Esophagus muscularis mucosa (tissue), 4 donors: ENCODE measurements at regions not wholly inside any gene's neighbourhood (a gene's known extent, or its start where the extent isn't known, plus 50 kb on each side); places are given as distances from the start of the nearest gene placed in this dataset.

Experiments
- DNase-seq: peaks from one replicate; pipeline ENCODE4 v3.0.0-alpha.2; 2017; ENCODE audit errors: extremely low spot score
- H3K27ac ChIP-seq, 4 donors: fragments of 200-600 bp; sonication (generic); replicated peaks in 1 of 4; 1 replicate in 3 of 4; 2 replicates in 1 of 4; pipeline ENCODE4 v1.5.1; 2016 to 2019; ENCODE audit warnings: mild to moderate bottlenecking in 1 of 4
- H3K27me3 ChIP-seq, 4 donors: fragments of 200-600 bp; sonication (generic); one replicate each; pipeline versions ENCODE4 v1.5.1 to v1.6.0; 2016 to 2019
- H3K36me3 ChIP-seq, 4 donors: fragments of 200-600 bp; sonication (generic); one replicate each; pipeline ENCODE4 v1.5.1; 2016 to 2019
- H3K4me1 ChIP-seq, 4 donors: fragments of 200-600 bp; sonication (generic); one replicate each; pipeline ENCODE4 v1.5.1; 2016 to 2019
- H3K4me3 ChIP-seq, 4 donors: fragments of 200-600 bp; sonication (generic); 1 replicate in 2 of 4; 2 replicates in 2 of 4; pipeline ENCODE4 v1.5.1; 2016 to 2019; ENCODE audit warnings: mild to moderate bottlenecking in 4 of 4, moderate library complexity in 1 of 4
- H3K9me3 ChIP-seq, 4 donors: fragments of 200-600 bp; sonication (generic); 1 replicate in 3 of 4; 2 replicates in 1 of 4; pipeline ENCODE4 v1.5.1; 2016 to 2019
- CTCF ChIP-seq, 3 experiments: fragments of 200-600 bp in 2 of 3; fragments of 450-650 bp in 1 of 3; sonication (generic) in 2 of 3; IDR thresholded peaks; one replicate each; pipeline ENCODE4 v1.5.1; 2017 to 2019; ENCODE audit warnings: antibody characterized with exemption in 3 of 3, mild to moderate bottlenecking in 2 of 3, moderate library complexity in 1 of 3
- EP300 ChIP-seq: sonication (generic); formaldehyde crosslinking; IDR thresholded peaks from one replicate; pipeline ENCODE4 v1.6.1; 2017; ENCODE audit warnings: antibody characterized with exemption
- POLR2A ChIP-seq: fragments of 450-650 bp; IDR thresholded peaks from one replicate; pipeline ENCODE4 v1.6.1; 2017; ENCODE audit warnings: antibody characterized with exemption, moderate library complexity, mild to moderate bottlenecking, low read depth
- POLR2AphosphoS5 ChIP-seq, 2 donors: sonication (generic); formaldehyde crosslinking; IDR thresholded peaks; one replicate each; pipeline ENCODE4 v1.6.1; 2017; ENCODE audit warnings: antibody characterized with exemption in 2 of 2
- WGBS: methylation state at CpG from one replicate; pipeline ENCODE4 v1.1.5; 2018; 5-methylcytosine and 5-hydroxymethylcytosine counted together
- intact Hi-C: fragments of 100-400 bp; cut with DNase I; formaldehyde crosslinking; loops from one replicate; pipeline ENCODE4 v1.15.1; 2023

DNA sequence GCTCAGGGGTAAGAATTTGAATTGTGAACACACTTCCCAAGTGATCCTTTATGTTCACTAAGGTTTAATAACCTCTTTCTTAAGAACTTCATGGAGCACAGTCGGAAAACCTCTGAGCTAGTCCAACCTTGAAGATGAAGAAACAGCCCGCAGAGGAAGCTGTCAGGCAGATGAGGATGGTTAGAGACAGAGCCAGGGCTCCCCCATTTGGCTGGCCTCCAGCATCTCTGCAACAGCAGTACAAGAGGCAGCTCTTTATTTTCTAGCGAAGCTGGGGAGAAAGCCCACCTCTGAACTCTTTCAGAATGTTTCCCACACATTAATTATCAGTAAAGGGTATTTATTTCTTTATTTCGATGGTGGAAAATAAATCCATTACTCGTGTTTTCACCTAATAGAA is 350.8 kb downstream of the DMRT2 start:
- Histone ChIP-seq H3K36me3 (no peaks in the 10 kb centered on the region), H3K27me3 (no peaks in the 10 kb centered on the region), H3K9me3 (no peaks in the 10 kb centered on the region), H3K4me1 (no peaks in the 10 kb centered on the region), H3K27ac (no peak overlapping the region), H3K4me3 (no peak overlapping the region)
- TF ChIP-seq POLR2AphosphoS5 (IDR thresholded peaks at IDR 0.05), result no peak
- TF ChIP-seq POLR2A, result no peak
- TF ChIP-seq CTCF (IDR thresholded peaks at IDR 0.05), result no peak
- TF ChIP-seq EP300, result no peak
- no peak for DNase-seq
- 27% methylated on average over 5 of the region's 5 CpGs for WGBS
- intact Hi-C loops, result no loop called here

GRCh38 chr9:1404940-1405339 is 354.8 kb downstream of the DMRT2 start:
- TF ChIP-seq POLR2A (no peak), EP300 (no peak), POLR2AphosphoS5 (IDR thresholded peaks at IDR 0.05) (no peak), CTCF (IDR thresholded peaks at IDR 0.05) (no peak)
- 73% methylated on average over 4 of the region's 4 CpGs for WGBS
- intact Hi-C loops, result no loop called here

GRCh38 chr9:1411826-1412225 is 361.7 kb downstream of the DMRT2 start:
- no peak overlapping the region for H3K27ac ChIP-seq
- DNase-seq, result no peak
- no peak overlapping the region for H3K4me3 ChIP-seq
- H3K9me3 ChIP-seq, result no peaks in the 10 kb centered on the region
- whole genome bisulfite sequencing, result 44% methylated on average over 2 of the region's 2 CpGs
- no peaks in the 10 kb centered on the region for H3K36me3 ChIP-seq
- no peaks in the 10 kb centered on the region for H3K27me3 ChIP-seq
- intact Hi-C loops, result no loop called here
- TF ChIP-seq CTCF (IDR thresholded peaks at IDR 0.05), result no peak
- TF ChIP-seq EP300, result no peak
- H3K4me1 ChIP-seq, result no peaks in the 10 kb centered on the region

More at GRCh38 chr9:1404940-1405339, 354.8 kb downstream of the DMRT2 start:
- Histone ChIP-seq H3K27me3 (no peaks in the 10 kb centered on the region), H3K27ac (no peak overlapping the region), H3K4me3 (no peak overlapping the region), H3K4me1 (no peaks in the 10 kb centered on the region), H3K36me3 (no peaks in the 10 kb centered on the region), H3K9me3 (no peaks in the 10 kb centered on the region)
- no peak for DNase-seq

DNA sequence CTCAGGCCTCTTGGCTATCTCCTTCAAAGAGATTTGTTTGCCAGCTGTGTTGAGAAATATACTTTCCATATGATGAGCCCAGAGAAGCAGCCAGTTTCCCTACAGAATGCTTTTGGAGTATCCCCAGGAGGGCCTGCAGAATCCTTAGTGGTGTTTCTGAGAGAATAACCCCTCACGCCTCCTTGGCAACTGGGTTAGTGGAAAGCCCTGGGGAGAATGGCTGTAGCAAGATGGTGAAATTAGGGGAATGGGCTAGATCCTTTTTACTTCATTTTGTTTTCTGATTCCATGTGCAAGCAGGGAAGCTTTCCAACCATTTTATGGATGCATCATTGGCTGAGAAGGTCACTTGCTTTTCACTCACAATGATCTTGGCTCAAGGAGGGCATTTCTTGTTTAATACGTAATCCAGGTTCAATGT is 364.6 kb downstream of the DMRT2 start:
- H3K36me3 ChIP-seq, result no peaks in the 10 kb centered on the region
- H3K4me3 ChIP-seq, result no peak overlapping the region
- intact Hi-C loops, result no loop called here
- H3K4me1 ChIP-seq, result no peaks in the 10 kb centered on the region
- TF ChIP-seq EP300 (no peak), CTCF (IDR thresholded peaks at IDR 0.05) (no peak), POLR2A (no peak), POLR2AphosphoS5 (IDR thresholded peaks at IDR 0.05) (no peak)
- H3K9me3 ChIP-seq, result no peaks in the 10 kb centered on the region
- H3K27me3 ChIP-seq, result no peaks in the 10 kb centered on the region
- no peak for DNase-seq
- H3K27ac ChIP-seq, result no peak overlapping the region
- WGBS, result 88% methylated on average over 2 of the region's 2 CpGs

GRCh38 chr9:1415146-1415545 is 365.0 kb downstream of the DMRT2 start:
- Histone ChIP-seq H3K9me3 (no peaks in the 10 kb centered on the region), H3K36me3 (no peaks in the 10 kb centered on the region), H3K27ac (no peak overlapping the region), H3K4me1 (no peaks in the 10 kb centered on the region), H3K4me3 (no peak overlapping the region), H3K27me3 (no peaks in the 10 kb centered on the region)
- TF ChIP-seq POLR2A, result no peak
- no peak for TF ChIP-seq POLR2AphosphoS5 (IDR thresholded peaks at IDR 0.05)
- TF ChIP-seq CTCF (IDR thresholded peaks at IDR 0.05), result no peak
- no peak for TF ChIP-seq EP300
- WGBS, result 73% methylated on average over 2 of the region's 2 CpGs
- intact Hi-C loops, result no loop called here
- DNase-seq, result no peak
